Fibroblast of peridontal ligament (primary cell): ENCODE measurements at regions not wholly inside any gene's neighbourhood (a gene's known extent, or its start where the extent isn't known, plus 50 kb on each side); places are given as distances from the start of the nearest gene placed in this dataset.
"Not testable (repeated sequence)": the region's sequence is repeated elsewhere in the genome, so short reads cannot be mapped to it uniquely, and the experiment has no call there.

Experiments
- DNase-seq: peaks from one replicate; pipeline ENCODE4 v3.0.0-alpha.2; 2010; ENCODE audit errors: extremely low read depth

- peak; percentile 14 for DNase-seq
These were observed 464.9 kb downstream of the MFSD1 start for GRCh38 chr3:159266779-159267178.

- DNase-seq, result no peak
These were observed 470.1 kb downstream of the MFSD1 start for GRCh38 chr3:159271799-159272512.

GRCh38 chr3:159273070-159273469, 471.2 kb downstream of the MFSD1 start:
- no peak for DNase-seq

- DNase-seq, result peak; percentile 51
These were observed 471.8 kb downstream of the MFSD1 start for GRCh38 chr3:159273608-159274007.

GRCh38 chr3:159275741-159276140, 473.9 kb downstream of the MFSD1 start:
- no peak for DNase-seq

- DNase-seq, result no peak
These were observed 476.0 kb downstream of the MFSD1 start for GRCh38 chr3:159277814-159278213.

- DNase-seq, result no peak
These were observed 478.7 kb downstream of the MFSD1 start for GRCh38 chr3:159280386-159281191.

- no peak for DNase-seq
These were observed 491.6 kb downstream of the MFSD1 start for GRCh38 chr3:159293493-159293892.

GRCh38 chr3:159301961-159302360, 500.1 kb downstream of the MFSD1 start:
- no peak for DNase-seq

GRCh38 chr3:159305017-159305416, 503.2 kb downstream of the MFSD1 start:
- DNase-seq, result no peak

GRCh38 chr3:159316706-159317105, 514.9 kb downstream of the MFSD1 start:
- DNase-seq, result not testable (repeated sequence)

GRCh38 chr3:159319156-159319555, 517.3 kb downstream of the MFSD1 start:
- no peak for DNase-seq

GRCh38 chr3:159322322-159322939, 520.6 kb downstream of the MFSD1 start:
- DNase-seq, result peak; percentile 24

- no peak for DNase-seq
These were observed 522.0 kb downstream of the MFSD1 start for GRCh38 chr3:159323848-159324247.

- no peak for DNase-seq
These were observed 525.1 kb downstream of the MFSD1 start for GRCh38 chr3:159326998-159327397.

GRCh38 chr3:159332535-159333099, 530.8 kb downstream of the MFSD1 start:
- DNase-seq, result no peak

- no peak for DNase-seq
These were observed 537.3 kb downstream of the MFSD1 start for GRCh38 chr3:159339131-159339530.

- no peak for DNase-seq
These were observed 539.1 kb downstream of the MFSD1 start for GRCh38 chr3:159340877-159341500.

- DNase-seq, result no peak
These were observed 544.5 kb downstream of the MFSD1 start for GRCh38 chr3:159346271-159346903.

- no peak for DNase-seq
These were observed 546.6 kb downstream of the MFSD1 start for GRCh38 chr3:159348431-159348830.

GRCh38 chr3:159356606-159357005, 554.8 kb downstream of the MFSD1 start:
- no peak for DNase-seq
